ENCODE measurements at regions not wholly inside any gene's neighbourhood (a gene's known extent, or its start where the extent isn't known, plus 50 kb on each side); places are given as distances from the start of the nearest gene placed in this dataset.

DNA sequence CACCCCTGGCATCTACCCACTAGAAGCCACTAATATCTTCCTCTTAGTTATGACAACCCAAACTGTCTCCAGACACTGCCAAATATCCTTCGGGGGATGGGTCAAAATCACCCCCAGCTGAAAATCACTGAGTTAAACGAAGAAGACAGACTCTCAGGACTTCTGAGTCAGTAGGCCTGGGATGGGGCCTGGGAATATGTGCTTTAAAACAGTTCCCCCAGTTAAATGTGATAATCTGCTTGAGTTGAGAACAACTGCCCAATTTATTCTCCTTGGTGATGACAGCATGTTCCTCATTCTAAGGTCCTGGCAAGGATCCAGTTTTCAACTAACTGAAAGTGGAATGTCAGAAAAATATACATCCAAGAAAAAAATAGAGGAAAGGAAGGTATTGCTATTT is 52.4 kb downstream of the CBLL2 start:
- DNase-seq, result no peak

DNA sequence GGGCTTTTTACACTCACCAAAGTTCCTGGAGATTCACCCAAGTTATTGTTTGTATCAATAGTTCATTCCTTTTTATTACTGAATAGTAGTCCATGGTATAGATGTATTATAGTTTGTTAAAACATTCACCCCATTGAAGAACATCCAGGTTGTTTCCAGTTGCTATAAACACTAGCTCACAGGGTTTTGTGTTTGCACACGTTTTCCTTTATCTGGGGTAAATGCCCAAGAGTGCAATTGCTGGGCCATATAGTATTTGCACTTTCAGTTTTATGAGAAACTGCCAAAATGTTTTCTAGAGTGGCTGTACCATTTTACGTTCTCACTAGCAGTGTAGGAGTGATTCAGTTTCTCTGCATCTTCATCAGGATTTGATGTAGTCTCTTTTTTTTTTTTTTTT is 57.1 kb downstream of the CBLL2 start:
- DNase-seq, result no peak

DNA sequence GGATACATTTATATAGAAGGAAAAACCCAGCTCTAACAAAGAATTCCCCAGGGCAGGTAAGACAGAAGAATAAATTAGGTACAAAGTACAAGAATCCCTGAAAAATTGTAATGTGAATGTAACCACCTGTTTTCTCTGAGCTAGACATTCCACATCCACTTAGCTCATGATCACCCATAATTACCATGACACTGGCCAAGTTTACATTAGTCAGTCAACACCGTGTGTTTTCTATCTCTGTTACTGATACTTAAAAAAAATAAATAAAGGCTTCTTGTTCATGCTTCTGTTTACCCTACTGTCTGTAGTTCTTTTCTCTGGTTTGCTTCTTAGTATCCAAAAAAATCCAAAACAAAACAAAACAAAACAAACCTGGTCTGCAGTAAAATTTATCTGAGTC is 66.0 kb downstream of the CBLL2 start:
- no peak for DNase-seq

DNA sequence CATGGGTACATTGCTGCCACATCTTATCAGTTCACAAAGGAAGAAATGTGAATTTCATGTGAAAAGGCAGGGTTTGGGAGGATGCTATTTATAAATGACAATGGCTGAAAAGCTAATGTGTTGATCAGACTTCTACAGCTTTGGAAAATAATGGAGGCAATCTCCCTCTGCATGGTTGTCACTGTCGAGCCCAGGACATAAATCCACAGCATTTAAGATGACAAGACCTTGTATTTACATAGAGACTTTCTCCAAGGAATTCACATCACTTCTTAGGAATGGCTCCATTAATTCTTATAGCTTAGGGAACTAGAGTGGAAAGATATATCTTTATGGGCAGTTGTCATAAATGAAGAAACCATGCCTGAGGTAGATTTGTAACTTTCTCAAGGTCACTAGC is 66.7 kb downstream of the CBLL2 start:
- no peak for DNase-seq

DNA sequence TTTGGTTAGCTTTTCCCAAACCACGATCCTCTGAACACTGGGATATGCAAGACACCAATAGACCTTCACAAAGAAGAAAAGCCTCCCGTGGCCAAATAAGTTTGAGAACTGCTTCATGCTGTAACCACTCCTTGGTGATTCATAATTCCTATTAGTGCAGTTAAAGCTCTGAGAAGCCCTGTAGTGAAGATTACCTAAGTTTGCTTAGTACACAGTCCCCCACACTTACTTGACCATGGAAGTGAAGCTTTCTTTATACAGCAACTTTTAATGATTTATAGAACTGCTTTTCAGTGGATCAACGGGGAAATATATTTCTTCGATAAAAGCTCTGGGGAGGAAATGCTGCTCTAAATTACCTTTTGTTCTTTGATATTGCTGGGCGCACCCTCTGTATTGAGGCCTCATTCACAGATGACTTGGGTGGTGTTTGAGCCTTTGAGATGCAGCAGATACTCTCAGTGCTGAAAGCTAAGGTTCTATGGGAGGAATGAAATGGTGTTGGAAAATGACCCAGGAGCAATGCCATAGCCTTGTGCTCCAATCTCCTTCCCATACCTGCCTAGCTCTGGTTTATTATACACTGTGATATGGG is 67.4 kb downstream of the CBLL2 start:
- no peak for DNase-seq

DNA sequence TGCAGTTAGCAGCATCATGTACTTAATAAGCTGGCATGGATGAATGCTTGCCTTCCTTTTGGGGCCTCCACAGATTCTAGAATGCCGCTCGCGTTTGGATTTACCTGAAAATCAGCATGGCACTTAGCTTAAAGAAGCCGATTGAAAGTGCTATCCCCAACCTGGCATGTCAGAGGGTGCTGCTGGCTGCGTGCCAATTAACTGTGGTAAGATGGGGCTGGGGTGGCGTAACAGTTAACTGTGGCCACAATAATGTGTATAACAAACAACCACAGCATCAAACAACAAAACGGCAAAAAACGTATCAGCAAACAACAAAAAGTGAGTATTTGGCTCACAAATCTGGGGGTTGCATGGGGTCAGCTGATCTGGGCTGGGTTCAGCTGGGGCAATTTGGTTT is 70.5 kb downstream of the CBLL2 start:
- no peak for DNase-seq

DNA sequence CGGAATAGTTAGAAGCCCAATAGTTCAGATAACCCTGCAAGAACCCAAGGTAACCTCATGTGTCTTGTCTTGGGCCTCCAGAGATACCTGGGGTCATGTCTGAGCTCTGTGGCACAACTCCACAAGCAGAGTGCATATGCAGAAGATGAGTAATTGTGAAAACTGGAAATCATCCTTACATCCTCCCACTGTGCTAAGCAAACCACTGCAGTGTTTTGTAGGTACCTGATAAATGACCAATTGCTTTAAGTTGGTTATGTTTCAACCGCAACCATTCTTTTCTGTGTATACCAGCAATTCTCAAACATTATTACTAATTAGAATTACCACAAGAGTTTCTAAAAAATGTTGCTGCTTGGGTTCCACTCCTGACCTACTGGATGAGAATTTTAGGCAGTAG is 73.2 kb downstream of the CBLL2 start:
- DNase-seq, result no peak

DNA sequence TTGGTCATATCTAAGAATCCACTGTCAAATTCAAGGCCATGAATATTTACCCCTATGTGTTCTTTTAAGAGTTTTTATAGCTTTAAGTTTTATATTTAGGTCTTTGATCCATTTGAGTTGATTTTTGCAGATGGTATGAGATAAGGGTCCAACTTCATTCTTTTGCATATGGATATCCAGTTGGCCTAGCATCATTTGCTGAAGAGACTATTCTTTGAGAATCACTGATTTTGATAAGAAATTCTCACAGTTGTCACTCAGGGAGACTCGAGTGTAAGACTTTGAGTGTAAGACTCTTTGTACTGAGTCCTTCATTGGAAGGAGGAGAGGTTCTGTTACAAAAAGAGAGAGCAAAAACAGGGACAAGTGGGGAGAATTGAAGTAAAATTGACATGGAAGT is 74.8 kb downstream of the CBLL2 start:
- DNase-seq, result no peak

DNA sequence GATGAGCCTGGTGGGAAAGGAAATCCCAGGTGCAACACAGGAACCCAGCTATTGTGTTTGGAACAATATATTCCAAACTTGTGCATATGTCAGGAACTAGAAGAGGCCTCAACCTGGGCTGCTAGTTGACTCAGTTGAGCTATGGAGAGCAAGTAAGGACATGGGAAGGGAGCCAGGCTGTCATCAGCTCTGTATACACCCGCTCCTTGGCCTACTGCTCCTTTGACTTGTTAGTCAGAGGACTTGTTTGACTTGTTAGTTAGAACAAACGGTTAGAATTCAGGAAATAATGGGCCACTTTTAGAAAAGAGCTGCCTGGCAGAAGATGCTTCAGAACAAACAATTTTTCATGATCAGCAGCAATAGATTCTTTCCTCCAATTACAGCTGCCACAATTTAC is 76.4 kb downstream of the CBLL2 start:
- no peak for DNase-seq

DNA sequence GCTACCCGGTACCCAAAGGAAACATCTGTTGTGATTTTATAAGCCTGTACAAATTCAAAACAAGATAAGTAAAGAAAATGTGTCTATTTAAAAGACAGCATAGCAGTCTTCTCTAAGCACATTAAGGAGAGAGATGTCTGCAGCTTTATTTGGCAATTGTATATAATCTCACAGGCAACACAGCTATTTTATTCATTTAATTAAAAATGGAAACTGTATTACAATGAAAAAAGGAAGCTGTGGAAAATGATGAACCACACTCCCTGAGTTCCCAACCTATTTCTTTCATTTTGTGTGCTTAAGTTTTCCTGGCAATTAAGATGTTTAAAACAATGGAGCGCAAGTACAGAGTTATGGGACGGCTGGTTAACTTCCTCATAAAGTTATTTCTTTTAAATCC is 78.4 kb downstream of the CBLL2 start:
- DNase-seq, result no peak

DNA sequence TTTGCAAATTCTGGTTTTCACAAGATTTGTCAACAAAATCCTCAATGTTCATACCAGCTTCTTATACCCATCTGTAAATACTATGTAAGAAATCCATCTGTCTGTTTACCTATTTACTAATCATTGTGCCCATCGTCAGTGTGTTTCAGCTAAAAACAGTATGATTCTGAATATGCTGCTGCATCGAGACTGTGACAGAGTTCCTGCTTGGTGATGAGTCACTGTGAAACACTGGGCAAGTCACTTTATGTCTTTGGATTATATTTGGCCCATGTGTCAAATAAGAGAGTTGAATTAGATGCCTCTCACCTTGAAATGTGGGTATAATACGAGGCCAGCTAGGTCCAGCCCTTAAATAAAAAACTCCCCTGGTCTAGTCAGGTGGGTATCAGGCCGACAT is 79.3 kb downstream of the CBLL2 start:
- DNase-seq, result no peak

DNA sequence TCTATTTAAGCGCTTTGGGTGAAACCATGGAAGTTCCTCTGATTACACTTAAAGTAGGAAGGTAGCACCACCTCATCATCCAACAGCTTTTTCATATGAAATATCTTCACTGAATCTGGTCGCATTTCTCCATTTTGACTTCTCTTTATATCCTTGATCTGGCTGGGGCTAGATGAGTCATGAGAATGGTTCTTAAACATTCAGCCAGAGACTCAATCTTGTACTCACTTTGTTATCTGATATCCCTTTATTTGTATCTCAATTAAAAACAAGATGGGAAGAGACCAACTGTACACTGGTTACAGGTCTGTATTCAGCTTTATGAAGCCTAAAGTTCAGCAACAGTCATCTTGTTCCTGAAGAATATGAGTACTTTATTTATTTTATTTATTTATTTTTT is 84.9 kb downstream of the CBLL2 start:
- DNase-seq, result no peak

DNA sequence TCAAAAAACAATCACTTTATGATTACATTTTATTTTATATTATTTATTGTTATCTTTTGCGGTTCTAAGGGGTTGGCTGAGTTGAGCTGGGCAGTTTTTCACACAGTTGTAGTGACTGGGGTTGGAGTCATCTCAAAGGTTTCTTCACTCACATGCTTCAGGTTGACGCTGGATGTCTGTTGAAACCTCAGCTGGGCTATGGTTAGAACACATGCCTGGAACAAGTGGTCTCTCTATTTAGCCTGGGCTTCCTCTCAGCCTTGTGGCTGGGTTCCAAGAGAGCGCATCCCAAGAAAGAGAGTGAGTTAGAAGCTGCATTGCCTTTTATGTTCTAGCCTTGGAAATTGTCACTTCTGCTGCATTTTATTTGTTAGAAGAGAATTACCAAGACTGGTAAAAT is 87.4 kb downstream of the CBLL2 start:
- DNase-seq, result no peak

DNA sequence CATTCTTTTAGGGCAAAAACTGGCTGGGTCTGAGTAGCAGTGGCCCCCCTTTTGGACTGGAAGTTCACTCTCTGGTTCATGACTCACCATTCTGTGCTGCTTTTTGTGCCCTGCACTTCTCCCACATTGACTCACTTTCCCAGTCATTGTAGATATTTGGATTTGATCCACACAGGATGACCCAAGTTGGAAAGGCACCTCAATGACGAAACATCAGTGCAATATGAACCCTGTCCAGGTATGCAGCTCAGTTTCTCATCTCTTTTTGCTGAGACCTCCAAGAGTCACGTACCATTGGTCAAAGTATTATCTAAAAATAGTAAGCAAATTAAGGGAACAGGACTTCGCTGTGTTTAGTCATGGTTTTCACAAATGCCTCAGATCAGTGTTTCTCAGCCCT is 92.7 kb downstream of the CBLL2 start:
- DNase-seq, result no peak

DNA sequence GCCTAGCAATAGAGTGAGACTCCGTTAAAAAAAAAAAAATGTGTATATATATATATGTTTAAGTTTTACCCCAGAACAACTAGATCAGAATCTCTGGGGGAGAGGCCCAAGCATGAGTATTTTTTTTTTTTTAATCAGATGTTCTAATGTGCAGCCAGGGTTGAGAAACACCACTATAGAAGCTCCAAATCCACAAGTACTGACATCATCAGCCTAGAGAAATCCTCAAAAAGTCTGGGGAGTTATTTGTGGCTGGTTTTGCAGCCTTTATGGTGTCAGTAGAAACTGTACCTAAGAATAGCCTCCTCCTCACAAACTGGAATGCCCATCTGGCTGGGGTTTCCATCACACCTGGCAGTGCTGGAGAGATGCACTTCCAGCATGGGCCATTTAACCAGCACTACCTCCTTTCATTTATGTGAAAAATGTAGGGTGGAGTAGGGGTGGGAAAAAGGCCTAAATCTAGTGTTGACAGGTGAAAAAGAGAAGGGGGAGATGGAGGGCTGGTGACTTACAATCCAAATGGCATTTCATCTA is 93.5 kb downstream of the CBLL2 start:
- no peak for DNase-seq

DNA sequence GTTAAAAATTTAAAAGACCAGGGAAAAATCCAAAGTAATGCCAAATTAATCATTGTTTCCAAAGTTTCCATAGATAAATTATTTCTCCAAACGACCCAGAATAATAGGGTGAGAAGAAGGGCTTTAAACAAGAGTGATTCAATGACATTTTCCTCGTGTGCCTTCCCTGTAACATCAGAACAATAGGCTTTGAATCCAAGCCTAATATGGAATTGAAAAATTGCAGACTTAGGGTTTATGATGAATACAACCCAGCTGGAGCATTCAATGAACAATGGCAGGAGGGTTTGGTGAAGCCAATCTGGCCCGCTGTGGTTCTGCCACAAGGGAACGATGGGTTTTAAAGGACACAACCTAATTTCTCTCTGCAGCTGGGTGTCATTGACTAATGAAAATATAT is 94.2 kb downstream of the CBLL2 start:
- no peak for DNase-seq

DNA sequence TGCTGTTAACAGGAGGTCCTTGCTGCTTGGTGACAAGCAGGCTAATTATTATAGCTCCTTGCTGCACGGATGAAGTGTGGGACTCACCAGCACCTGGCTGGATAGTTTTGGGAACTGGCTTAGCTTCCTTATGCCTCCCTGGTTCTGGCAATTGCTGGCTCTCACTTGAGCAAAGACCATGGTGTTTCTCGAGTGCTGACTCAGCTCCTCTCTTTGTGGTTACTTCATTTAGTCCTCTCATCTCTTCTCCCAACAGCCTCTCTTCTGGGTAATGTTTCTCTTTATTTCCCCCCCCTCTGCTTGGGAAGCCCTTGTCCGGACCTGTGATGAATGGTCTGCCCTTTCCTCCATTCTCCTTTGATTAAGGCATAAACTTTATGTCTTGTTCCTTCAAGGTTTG is 100.4 kb downstream of the CBLL2 start:
- no peak for DNase-seq

DNA sequence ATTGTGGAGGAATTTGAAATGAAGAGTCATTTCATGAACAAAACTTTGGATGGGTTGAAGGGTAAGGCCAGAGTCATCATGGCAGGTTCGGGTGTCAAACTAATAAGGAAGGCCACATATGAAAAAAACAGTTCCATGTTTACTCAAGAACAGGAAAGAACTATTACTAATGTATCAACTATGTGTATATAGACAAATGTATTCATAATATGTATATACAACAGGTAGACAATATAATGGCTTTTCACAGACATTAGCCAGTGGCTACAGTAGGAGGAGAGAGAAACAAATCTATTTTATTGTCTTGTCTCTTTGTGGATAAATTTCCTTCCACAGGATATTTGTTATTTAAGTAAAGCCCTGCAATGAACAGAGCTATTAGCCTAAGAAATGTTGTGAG is 101.1 kb downstream of the CBLL2 start:
- no peak for DNase-seq

DNA sequence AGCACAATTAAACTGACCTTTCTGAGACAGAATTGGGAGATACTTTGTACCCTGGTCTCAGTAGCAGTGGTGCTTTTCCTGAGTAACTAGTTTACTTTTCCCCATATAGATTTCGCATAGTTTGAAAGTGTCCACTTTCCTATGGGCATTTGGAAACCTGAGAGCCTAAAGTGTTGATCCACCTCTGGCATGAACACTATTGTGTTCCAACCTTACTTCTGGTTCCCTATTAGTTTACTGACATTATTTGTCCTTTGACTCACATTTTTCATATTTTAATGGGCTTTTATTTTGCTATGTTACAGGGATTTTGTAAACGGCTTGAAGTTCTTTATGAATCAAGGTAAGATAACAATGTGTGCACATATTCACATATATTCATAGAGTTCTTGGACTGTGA is 103.7 kb downstream of the CBLL2 start:
- no peak for DNase-seq

DNA sequence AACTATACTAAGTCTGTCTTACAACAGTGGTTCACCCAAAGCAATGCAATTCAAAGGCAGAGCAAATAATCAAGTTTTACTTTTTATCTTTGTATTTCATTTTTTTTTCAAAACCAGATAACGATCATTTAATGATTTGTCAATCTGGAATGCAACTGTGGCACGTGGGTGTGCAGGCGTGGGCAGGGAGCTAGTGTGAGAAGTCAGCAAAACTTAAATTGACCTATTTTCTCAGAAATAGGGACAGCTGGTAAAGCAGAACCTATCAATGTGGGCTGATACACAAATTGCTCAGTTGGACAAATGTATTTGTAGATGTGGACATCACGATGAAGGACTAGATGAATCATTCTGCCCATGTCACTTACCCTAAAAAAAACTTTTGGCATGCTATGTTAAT is 105.6 kb downstream of the CBLL2 start:
- DNase-seq, result no peak

DNA sequence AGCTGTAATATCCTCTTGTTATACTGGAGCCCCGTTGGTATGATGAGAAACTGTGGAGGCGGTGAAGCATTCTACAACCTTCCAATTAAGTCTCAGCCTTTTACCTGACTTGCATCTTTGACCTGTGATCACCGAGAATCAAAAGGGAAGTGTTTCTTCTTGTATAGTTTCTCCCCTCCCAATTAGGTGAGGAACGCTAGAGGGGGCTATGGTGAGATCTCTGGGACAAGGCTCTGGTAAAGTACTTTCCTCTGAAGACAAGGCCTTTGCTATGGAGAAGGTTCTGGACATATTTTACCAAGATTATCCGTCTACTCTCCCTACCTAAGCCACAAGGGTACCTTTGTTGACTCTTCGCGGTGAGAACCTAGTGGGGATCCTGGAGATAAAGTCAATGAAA is 111.3 kb downstream of the CBLL2 start:
- no peak for DNase-seq

DNA sequence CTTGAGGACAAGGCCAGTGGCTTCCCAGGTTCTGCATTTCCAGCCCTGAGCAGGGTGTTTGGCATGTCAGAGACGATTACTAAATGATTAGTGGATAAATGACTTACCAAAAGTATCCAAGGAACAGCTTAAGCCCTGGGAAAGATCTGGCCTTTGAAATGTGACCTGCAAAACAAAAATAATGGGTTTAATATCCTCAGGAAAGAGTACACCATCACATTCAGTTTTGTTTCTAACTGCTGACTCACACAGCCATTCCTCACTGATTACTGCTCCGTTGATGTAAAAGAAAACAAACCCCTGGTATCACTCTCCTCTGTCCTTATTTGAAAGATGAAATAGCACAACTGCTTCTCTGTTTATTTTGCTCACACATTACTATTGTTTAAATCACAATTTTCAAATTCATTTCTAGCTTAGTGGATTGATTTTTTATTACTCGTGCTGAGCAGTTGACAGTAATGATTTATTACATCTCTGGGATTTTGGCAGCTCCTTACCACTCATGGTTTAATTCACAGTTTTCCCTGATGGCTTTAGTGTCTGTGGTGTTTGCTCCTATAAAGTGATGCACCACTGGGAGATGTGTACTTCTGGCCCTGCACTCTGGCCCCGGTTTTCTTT is 117.0 kb downstream of the CBLL2 start:
- DNase-seq, result no peak

DNA sequence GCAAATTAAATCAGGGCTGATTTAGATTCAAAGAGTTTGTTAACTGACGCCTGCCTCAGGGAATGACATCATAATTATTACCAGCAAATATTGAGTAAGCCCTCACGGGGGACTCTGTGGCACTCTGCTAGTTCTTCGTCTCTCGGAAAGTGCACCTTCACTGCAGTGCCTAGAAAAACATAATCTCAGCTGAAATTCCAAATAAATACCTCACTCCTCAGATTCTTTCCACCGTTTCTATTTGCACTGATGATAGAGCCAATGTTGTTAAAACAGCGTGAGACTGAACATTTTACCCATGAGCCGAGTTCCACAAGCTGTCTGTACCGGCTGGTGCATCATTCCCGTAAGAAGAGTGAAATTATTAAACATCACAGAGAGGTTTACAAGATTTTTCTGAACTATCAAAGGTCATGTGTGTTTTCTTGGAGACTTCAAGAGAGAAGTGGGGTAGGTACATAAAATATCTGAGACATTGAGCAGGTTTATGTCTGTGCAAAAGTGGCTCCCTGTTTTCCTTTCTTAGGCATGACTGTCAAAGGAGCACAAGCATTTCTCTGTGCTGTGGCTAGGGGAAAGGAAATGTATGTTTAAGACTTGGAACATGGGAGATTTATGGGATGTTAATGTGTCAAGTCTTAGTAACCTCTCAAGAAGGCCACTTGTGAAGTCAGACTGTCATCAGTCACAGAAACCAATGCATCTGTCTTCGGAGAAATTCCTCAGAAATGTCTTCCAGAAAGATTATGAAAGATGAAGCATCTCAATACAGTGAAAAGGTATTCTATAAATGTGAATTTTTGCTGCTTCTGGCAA is 119.6 kb downstream of the CBLL2 start:
- DNase-seq, result no peak

DNA sequence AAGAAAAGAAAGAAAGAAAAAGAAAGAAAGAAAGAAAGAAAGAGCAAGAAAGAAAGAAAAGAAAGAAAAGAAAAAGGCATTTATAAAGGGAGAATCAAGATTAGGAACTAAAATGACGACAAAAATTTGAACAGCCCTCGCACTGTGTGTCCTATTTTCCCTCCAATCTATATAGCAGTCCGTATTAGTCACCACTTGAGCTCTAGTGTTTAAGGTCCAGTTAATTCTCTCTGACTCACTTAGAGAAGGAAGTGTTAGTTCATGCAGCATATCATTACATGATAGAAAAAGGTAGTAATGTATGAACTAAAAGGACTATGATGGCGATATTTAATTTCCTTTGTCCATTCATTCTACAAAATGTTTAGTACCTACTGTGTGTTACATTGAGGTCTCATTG is 122.7 kb downstream of the CBLL2 start:
- DNase-seq, result no peak

Measured in hematopoietic multipotent progenitor cell treated with erythropoietin and hydrocortisone succinate and interleukin-3 and kit ligand, for 8 days (in vitro differentiated cells).